Smooth muscle cell (in vitro differentiated cells): ENCODE measurements at regions not wholly inside any gene's neighbourhood (a gene's known extent, or its start where the extent isn't known, plus 50 kb on each side); places are given as distances from the start of the nearest gene placed in this dataset.

ENCODE experiments used
- DNase-seq: peaks from one replicate; lab custom pipeline; 2025; ENCODE audit not compliant: unreplicated experiment; lab: John Stamatoyannopoulos, UW
- H2AFZ ChIP-seq: fragments of 200-600 bp; sonication (generic); 2 replicates; pipeline ENCODE4 v1.6.0; 2016; ENCODE audit warnings: antibody characterized with exemption, low read depth, mild to moderate bottlenecking
- H3F3A ChIP-seq: fragments of 200-600 bp; sonication (generic); 2 replicates; pipeline ENCODE4 v1.6.0; 2017; ENCODE audit warnings: antibody characterized with exemption, low read depth
- H3K27ac ChIP-seq: fragments of 200-600 bp; sonication (generic); 2 replicates; pipeline ENCODE4 v1.5.1; 2016; ENCODE audit warnings: low read depth, mild to moderate bottlenecking
- H3K27me3 ChIP-seq: fragments of 200-600 bp; sonication (generic); 2 replicates; pipeline ENCODE4 v1.6.1; 2016; ENCODE audit warnings: low read depth, mild to moderate bottlenecking
- H3K36me3 ChIP-seq: fragments of 200-600 bp; sonication (generic); 2 replicates; pipeline ENCODE4 v1.5.1; 2016; ENCODE audit warnings: low read depth
- H3K4me1 ChIP-seq: fragments of 200-600 bp; sonication (generic); 2 replicates; pipeline ENCODE4 v1.5.1; 2016; ENCODE audit warnings: low read depth
- H3K4me2 ChIP-seq: fragments of 200-600 bp; sonication (generic); 2 replicates; pipeline ENCODE4 v1.6.0; 2016; ENCODE audit warnings: mild to moderate bottlenecking
- H3K4me3 ChIP-seq: fragments of 200-600 bp; sonication (generic); 2 replicates; pipeline ENCODE4 v1.5.1; 2016; ENCODE audit warnings: mild to moderate bottlenecking
- H3K79me2 ChIP-seq: fragments of 200-600 bp; sonication (generic); 2 replicates; pipeline ENCODE4 v1.6.0; 2016; ENCODE audit warnings: low read depth, mild to moderate bottlenecking
- H3K9ac ChIP-seq: fragments of 200-600 bp; sonication (generic); 2 replicates; pipeline ENCODE4 v1.6.0; 2016; ENCODE audit warnings: low read depth
- H3K9me3 ChIP-seq: fragments of 200-600 bp; sonication (generic); replicated peaks from 2 replicates; pipeline ENCODE4 v1.5.1; 2016; ENCODE audit warnings: low read depth
- H4K20me1 ChIP-seq: fragments of 200-600 bp; sonication (generic); 2 replicates; pipeline ENCODE4 v1.6.0; 2016; ENCODE audit warnings: low read depth
- WGBS: methylation state at CpG from one replicate; pipeline ENCODE4 v1.1.7; 2016; ENCODE audit warnings: low lambda C conversion rate; 5-methylcytosine and 5-hydroxymethylcytosine counted together
- TF ChIP-seq, protein P1 (sequence below): fragments of 200-600 bp; sonication (generic); IDR thresholded peaks from 2 replicates; pipeline ENCODE4 v1.5.1; 2017; ENCODE audit warnings: borderline replicate concordance, mild to moderate bottlenecking, antibody characterized with exemption; ENCODE audit not compliant: insufficient read depth, poor library complexity, severe bottlenecking

DNA sequence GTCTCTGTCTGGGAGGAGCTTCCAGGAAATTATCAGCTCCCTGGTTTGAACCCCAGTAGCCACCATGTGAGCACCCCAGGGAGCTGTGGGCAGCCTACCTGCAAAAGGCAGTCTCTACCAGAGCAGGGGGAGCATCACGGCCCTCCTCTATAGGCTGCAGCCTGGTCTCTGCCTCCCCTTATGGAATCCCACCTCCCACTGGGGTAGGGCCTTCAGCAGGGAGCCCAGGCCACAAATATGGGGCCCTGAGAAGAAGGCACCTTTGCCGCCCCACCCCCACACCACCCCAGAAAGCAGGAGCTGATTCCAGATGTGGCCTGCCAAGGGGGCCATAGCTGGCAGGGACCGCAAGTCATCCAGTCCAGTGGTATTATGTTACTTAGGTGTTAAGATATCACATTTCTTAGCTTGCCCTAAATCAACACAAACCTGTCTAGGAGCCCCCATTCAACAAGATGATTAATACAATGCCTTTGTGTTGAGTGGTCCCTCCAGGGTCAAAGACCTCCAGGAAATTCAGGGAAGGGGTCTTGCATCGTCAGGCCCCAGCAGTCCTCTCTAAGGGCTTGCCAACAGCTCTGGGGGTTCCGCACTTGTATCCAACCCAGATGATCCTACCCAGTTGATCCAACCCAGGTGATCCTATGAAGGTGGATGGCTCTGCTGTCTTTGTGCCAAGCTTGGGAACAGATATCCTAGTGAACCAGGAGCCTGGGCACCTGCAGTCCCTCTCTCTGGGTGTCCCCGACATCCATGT, 114.9 kb downstream of the OAT start:
- no peaks in the 10 kb centered on the region for H3K79me2 ChIP-seq
- no peaks in the 10 kb centered on the region for H3K9me3 ChIP-seq
- no peak overlapping the region for H2AFZ ChIP-seq
- H3K27me3 ChIP-seq, result no peaks in the 10 kb centered on the region
- no peak overlapping the region for H3K4me2 ChIP-seq
- H3F3A ChIP-seq, result no peaks in the 10 kb centered on the region
- no peak overlapping the region for H3K27ac ChIP-seq
- TF ChIP-seq, protein P1, sequence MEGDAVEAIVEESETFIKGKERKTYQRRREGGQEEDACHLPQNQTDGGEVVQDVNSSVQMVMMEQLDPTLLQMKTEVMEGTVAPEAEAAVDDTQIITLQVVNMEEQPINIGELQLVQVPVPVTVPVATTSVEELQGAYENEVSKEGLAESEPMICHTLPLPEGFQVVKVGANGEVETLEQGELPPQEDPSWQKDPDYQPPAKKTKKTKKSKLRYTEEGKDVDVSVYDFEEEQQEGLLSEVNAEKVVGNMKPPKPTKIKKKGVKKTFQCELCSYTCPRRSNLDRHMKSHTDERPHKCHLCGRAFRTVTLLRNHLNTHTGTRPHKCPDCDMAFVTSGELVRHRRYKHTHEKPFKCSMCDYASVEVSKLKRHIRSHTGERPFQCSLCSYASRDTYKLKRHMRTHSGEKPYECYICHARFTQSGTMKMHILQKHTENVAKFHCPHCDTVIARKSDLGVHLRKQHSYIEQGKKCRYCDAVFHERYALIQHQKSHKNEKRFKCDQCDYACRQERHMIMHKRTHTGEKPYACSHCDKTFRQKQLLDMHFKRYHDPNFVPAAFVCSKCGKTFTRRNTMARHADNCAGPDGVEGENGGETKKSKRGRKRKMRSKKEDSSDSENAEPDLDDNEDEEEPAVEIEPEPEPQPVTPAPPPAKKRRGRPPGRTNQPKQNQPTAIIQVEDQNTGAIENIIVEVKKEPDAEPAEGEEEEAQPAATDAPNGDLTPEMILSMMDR, result no peak
- 98% methylated on average over 6 of the region's 6 CpGs for WGBS
- H3K4me3 ChIP-seq, result no peak overlapping the region
- H3K36me3 ChIP-seq, result no peaks in the 10 kb centered on the region
- no peaks in the 10 kb centered on the region for H3K4me1 ChIP-seq
- no peaks in the 10 kb centered on the region for H4K20me1 ChIP-seq
- no peak overlapping the region for H3K9ac ChIP-seq
- no peak for DNase-seq

DNA sequence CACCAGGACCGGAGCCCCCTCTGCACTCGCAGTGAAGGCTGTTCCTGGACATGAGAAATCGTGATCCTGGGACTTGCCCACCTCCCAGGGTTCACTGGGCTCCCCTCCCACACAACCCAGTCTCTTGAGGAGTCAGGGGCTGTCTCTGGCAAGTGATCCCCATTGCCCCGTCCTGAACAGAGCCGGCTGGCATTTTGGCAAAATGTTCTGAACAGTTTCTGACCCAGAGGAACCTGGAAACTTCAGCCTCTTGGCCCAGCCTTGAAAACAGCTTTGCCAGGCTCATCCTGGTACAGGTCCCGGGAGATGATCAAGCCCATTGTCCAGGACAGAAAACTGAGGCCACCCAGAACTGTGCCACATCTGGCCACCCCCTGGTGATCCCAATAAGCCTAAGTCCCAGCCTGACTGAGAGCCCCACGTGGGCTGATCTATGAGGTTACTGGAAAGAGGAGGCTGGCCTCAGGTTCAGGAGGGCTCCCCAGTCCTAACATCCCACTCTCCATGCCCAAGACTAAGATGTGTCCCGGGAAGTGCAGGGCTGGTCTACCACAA, 115.7 kb downstream of the OAT start:
- Histone ChIP-seq H3K4me2 (no peak overlapping the region), H3K4me3 (no peak overlapping the region), H3K79me2 (no peaks in the 10 kb centered on the region), H3K27ac (no peak overlapping the region), H4K20me1 (no peaks in the 10 kb centered on the region), H3K9me3 (no peaks in the 10 kb centered on the region), H3K9ac (no peak overlapping the region), H3K27me3 (no peaks in the 10 kb centered on the region), H3K4me1 (no peaks in the 10 kb centered on the region), H3F3A (no peaks in the 10 kb centered on the region), H3K36me3 (no peaks in the 10 kb centered on the region), H2AFZ (no peak overlapping the region)
- 87% methylated on average over 8 of the region's 8 CpGs for WGBS
- TF ChIP-seq, protein P1, result no peak
- DNase-seq, result no peak

DNA sequence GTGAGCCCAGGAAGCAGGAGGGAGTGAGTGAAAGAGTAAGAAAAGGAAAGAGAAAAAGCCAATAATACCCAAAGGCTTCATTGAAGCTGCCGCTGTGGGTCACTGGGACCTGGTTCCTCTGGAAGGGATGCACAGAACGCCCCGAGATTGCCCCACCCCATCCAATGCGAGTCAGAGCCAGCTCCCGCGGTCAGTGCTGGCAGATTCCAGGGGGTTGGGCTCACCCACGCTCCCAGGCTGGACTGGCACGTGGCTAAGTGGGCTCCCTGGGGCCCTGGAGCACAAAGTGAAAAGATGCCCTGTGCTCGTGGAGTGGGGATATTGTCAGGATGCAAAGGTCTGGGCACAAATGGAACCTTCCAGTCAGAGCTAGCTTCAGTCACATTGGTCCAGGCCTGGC, 117.0 kb downstream of the OAT start:
- Histone ChIP-seq H3K4me3 (no peak overlapping the region), H3K79me2 (no peaks in the 10 kb centered on the region), H3K27ac (no peak overlapping the region), H3K27me3 (no peaks in the 10 kb centered on the region), H3K36me3 (no peaks in the 10 kb centered on the region), H3K9ac (no peak overlapping the region), H3F3A (no peaks in the 10 kb centered on the region), H3K4me2 (no peak overlapping the region), H3K9me3 (no peaks in the 10 kb centered on the region), H3K4me1 (no peaks in the 10 kb centered on the region), H2AFZ (no peak overlapping the region), H4K20me1 (no peaks in the 10 kb centered on the region)
- TF ChIP-seq, protein P1, result no peak
- no peak for DNase-seq
- WGBS, result 81% methylated on average over 9 of the region's 9 CpGs

DNA sequence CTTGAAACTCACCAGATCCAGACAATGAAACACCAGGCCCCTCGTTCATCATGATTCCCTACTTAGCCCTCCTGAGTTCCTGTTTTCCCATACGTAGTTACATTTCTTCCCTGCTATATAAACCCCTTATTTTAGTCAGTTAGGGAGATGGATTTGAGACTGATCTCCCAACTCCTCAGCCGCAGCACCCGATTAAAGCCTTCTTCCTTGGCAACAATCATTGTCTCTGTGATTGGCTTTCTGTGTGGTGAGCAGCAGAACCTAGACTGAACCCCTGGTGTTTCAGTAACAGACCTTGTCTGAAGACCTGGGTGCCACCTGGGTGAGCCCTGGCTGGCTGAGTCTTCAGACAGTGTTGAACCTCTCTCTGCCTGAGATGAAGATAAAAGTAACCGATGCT, 118.0 kb downstream of the OAT start:
- DNase-seq, result no peak
- H2AFZ ChIP-seq, result no peak overlapping the region
- H3K9ac ChIP-seq, result no peak overlapping the region
- no peak overlapping the region for H3K4me2 ChIP-seq
- no peaks in the 10 kb centered on the region for H4K20me1 ChIP-seq
- H3K36me3 ChIP-seq, result no peaks in the 10 kb centered on the region
- H3K27me3 ChIP-seq, result no peaks in the 10 kb centered on the region
- no peaks in the 10 kb centered on the region for H3F3A ChIP-seq
- TF ChIP-seq, protein P1, result no peak
- H3K27ac ChIP-seq, result no peak overlapping the region
- H3K4me1 ChIP-seq, result no peaks in the 10 kb centered on the region
- H3K9me3 ChIP-seq, result no peaks in the 10 kb centered on the region
- no peak overlapping the region for H3K4me3 ChIP-seq
- WGBS, result 93% methylated on average over 5 of the region's 5 CpGs
- H3K79me2 ChIP-seq, result no peaks in the 10 kb centered on the region
